ENCODE measurements at regions not wholly inside any gene's neighbourhood (a gene's known extent, or its start where the extent isn't known, plus 50 kb on each side); places are given as distances from the start of the nearest gene placed in this dataset.
A peak's percentile ranks its signal among the peaks of the same experiment; 100 is the strongest.
"Not testable (repeated sequence)": the region's sequence is repeated elsewhere in the genome, so short reads cannot be mapped to it uniquely, and the experiment has no call there.

DNA sequence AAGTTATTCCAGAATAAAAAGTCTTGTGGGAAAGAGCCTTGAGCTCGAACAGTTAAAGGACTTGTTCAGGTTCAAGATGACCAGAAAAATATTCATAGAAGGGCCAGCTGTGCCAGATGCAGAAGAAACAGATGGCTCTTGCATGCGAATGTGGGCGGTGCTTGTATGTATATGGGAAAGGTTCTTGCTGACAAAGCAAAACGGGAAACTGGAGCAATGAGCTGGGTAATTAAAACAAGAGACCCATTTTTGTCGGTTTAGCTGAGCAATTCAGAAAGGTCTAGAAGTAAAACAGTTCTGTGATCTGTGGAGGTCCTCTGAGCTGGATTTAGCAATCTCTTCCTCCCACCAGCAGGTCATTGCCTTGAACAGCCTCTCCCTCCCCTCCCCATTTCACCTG lies 107.2 kb upstream of the MARK1 start:
- DNase-seq (ENCODE audit: insufficient read length, low spot score) (no peak), FAIRE-seq (no peak)

DNA sequence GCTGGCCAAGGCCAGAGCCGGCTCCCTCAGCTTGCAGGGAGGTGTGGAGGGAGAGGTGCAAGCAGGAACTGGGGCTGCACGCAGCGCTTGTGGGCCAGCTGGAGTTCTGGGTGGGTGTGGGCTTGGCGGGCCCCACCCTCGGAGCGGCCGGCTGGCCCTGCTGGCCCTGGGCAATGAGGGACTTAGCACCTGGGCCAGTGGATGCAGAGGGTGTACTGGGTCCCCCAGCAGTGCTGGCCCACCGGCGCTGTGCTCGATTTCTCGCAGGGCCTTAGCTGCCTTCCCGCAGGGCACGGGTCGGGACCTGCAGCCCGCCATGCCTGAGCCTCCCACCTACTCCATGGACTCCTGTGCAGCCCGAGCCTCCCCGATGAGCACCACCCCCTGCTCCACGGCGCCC lies 115.6 kb upstream of the MARK1 start:
- DNase-seq (ENCODE audit: insufficient read length, low spot score); FAIRE-seq: not testable (repeated sequence)

DNA sequence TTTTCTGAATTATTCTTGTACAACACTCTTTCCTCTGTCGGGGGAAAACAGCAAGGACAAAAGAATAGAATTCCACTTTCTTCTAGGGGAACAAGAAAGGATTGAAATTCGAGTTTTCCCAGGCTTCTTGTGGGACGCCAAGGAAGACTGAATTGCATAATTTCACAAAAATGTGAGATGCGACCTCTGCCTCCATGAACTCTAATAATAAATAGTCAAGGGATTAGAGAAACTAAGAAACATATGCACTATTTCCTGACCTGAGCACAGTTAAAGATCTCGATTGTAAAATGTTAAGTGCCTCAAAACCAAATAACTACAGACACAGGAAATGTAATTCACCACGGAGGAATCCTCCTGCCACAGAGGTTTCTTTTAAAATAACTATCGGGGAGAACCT lies 117.3 kb upstream of the MARK1 start:
- FAIRE-seq = no peak
- DNase-seq (ENCODE audit: insufficient read length, low spot score) = peak; percentile 15

DNA sequence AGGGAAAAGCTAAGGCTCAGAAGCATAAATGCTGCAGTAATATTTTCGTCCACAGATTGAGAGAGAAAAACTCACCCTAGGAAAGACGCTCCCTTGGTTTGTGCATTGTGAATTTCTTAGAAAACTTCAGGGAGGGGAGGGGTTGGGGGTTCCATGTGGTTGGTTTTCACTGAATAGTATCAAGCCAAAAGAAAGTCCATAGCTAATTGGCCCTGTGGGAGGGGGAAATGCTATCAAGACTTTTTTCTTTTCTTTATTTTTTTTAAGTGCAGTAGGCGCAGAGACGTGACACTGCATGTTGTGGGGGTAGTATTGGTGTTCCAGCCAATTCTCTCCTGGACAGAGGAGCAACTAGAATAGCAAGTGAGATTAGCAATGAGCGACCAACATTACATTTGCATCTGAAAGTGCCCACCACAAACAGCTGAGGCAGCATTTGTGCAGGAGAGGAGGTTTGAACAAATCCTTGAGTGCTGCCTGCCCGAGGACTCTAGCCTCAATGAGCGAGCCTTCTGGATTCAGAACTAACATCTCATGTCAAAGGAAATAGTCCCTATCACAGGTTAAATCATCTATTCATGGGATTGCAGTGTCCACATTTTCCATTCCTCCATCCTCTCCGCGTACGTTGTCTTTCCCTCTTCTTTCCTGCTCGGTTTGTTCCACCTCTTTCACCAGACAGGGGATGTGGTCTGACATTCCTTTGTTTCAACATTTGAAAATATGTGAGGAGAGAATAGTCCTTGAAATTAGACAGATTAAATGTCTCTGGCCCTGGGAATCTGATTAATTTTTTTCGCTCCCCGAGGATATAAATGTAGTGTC lies 118.0 kb upstream of the MARK1 start:
- DNase-seq (ENCODE audit: insufficient read length, low spot score) (no peak), FAIRE-seq (no peak)

DNA sequence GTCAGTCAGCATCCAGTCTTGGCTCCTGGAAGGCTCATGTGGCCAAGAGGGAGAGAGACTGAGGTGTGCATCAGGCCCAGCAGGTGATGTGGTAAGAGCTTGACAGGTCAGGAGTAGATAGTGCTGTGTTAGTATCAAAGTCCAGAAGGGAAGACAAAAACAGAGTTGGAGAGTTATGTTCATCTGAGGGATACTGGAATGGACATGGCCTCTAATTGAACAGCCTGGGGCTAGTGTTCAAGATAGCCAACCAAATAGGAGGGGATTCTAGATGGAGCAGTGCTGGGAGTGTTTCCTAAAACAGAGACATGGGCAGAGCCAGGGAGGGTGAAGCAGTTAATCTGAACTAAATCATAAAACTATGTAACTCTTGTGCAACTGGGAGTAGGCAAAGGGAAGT lies 120.7 kb upstream of the MARK1 start:
- FAIRE-seq = no peak
- DNase-seq (ENCODE audit: insufficient read length, low spot score) = no peak

DNA sequence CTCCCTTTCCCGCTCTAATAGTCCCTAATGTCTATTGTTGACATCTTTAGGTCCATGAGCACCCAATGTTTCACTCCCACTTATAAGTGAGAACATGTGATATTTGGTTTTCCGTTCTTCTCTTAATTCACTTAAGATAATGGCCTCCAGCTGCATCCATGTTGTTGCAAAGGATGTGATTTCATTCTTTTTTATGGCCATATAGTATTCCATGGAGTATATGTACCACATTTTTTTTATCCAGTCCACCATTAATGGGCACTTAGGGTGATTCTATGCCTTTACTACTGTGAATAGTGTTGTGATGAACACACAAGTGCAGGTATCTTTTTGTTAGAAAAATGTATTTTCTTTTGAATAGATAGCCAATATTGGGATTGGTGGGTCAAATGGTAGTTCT lies 126.0 kb upstream of the RAB3GAP2 start:
- DNase-seq (ENCODE audit: insufficient read length, low spot score) (no peak), FAIRE-seq (no peak)

DNA sequence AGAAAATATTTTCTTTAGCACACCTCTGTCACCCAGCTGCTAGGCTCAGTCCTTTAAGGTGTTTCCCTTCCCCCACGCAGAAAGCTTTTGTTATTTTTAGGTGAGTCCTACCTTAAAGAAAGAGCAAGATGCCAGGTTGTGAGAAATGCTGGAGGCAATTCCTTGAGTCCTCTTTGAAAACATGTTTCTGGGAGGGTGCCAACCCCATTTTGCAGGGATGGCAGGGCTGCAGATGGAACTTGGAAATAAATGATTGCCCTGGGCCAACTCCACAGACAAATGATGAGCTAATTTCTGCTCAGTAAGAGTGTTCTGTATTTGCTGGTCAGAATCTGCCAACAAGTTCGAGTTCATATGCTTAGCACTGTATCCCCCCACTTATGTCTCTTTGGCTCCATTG lies 119.2 kb upstream of the RAB3GAP2 start:
- DNase-seq (ENCODE audit: insufficient read length, low spot score) (no peak), FAIRE-seq (no peak)

DNA sequence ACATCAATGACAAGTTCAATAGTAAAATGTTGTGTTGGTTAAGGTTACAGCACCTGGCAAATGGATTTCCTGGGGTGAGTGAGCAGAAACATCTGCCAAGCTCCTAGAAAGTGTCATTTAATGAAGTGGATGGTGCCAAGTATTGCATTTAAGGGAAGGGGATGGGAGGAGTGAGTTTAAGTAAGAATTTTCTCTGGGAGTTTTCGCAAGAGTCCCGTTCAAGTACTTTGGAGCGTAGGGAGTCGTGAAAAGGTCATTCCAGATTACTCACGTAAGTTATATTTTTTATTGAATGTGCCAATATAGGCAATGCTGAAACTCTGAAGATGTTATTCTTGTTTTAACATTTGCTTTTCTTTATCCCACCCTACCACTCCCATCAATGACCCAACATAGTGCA lies 117.4 kb upstream of the RAB3GAP2 start:
- FAIRE-seq = no peak
- DNase-seq (ENCODE audit: insufficient read length, low spot score) = no peak

DNA sequence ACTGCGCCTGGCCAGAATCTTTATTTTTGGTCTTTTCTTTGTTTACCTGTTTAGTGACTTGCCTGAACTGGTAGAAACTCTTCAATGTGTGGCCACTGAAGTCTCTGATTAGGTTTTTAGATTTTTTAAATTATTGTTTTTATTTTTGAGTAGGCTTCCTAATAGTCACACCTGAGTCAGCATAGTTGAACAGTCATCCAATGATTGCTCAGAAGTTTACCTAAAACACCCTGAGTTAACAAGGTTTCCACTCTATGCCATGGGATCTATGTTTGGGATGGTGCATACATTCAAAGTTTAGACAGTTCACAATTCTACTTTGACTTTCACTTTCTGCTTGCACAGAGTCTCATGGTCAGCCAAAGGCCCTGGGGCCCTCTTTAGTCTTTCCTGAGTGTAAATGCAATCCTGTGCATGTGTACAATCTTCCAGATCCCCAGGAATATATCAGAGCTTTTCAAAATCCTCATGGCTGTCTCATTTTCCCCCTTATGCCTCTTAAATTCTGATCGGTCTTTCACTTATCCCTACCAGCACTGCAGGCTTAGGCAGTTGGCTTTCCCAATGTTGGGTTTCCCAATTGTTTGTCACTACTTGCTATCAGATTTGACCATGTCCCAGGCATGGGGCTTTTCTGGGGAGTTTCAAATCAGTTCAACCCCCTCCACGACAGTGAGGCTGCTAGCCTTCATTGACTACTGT lies 114.4 kb upstream of the RAB3GAP2 start:
- FAIRE-seq (no peak), DNase-seq (ENCODE audit: insufficient read length, low spot score) (no peak)

DNA sequence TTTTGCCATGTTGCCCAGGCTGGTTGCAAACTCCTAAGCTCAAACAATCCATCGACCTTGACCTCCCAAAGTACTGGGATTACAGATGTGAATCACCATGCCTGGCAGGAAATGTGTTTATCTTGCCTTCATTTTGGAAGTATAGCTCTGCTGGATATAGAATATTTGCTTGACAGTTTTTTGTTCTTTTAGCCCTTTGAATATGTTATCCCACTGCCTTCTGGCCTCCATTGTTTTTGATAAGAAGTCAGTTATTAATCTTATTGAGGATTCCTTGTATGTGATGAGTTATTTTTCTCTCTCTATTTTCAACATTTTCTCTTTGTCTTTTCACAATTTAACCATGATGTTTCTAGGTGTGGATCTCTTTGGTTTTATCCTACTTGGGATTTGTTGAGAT lies 112.9 kb upstream of the RAB3GAP2 start:
- DNase-seq (ENCODE audit: insufficient read length, low spot score) = no peak
- no peak for FAIRE-seq

DNA sequence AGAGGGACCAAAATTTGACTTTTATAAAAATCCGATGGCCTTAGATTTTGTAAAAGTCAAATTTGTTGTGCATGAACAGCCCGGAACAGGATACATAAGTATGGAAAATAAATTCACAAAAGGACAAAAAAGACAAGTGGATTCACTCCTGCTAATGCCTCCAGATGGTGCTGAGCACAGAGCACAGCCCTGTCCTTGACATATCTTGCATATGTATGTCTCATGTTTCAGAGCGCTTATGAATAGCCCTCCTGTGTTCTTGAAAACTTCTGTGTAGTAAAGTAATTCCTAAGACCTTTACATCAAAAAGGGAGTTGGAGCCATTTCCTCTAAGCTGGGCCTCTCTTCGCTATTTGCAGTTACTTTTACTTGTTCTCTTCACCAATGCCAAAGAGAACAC lies 110.7 kb upstream of the RAB3GAP2 start:
- DNase-seq (ENCODE audit: insufficient read length, low spot score) (no peak), FAIRE-seq (no peak)

DNA sequence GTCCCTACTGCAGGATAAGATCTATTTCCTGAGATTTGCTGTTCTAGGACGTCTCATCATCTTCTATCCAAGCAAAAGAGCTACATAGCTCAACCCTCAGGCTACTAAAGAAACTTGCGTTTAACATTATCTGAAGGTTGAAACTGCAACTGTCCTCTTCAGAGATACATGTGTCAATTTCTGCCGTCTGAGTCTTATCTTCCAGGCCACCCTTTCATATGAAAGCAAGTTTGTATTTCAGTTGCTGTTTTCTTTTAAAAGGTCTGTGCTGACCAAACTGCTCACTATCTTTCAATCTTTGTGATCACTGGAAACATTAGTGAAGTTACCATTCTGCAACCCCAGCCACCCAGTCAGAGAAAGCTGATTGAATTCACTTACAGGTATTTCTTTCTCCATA lies 108.6 kb upstream of the RAB3GAP2 start:
- FAIRE-seq = no peak
- no peak for DNase-seq (ENCODE audit: insufficient read length, low spot score)

DNA sequence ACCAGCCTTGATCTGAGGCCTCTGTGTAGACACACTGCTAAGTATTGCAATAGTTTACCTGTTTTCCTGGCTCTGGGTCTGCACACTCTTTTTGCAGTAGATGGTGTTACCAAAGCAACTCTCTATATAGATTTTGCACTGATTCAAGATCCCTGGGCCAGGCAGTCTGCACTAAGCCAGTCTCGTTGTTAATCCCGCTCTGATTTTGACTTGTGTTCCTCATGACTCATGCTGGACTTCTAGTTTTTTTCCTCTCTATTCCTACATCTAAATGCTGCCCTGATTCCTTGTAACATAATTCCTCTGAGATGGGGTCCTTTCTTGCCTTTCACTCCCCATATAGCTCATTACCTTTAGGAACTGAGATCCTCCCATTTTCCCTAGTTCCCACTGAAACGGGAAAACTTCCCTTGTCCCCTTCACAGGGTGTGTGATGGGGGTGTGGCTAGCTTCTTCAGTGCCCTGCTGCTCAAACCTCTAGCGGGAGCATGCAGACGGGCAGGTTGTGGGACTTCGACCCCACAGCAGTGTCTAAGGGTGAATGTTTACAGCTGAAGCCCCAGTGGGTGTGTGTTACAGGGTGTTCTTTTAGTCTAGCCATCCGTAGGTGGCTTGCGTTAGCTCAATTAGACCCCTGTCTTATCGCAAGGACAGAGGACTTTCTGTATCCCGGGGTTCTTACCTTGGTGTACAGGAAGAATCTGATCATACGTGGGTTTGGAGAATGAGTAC lies 106.5 kb upstream of the RAB3GAP2 start:
- no peak for FAIRE-seq
- no peak for DNase-seq (ENCODE audit: insufficient read length, low spot score)

DNA sequence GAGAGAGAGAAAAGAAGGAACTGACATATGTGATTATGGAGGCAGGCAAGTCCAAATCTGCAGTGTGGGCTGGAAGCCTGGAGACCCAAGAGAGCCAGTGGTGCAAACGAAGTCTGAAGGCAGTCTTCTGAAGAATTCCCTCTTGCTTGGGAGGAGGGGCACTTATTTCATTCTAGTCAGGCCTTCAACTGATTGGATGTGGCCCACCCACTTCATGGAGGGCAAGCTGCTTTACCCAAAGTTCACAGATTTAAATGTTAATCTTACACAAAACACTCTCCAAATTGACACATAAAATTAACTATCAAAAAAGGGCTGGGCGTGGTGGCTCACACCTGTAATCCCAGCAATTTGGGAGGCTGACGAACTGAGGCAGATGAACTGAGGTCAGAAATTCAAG lies 103.5 kb upstream of the RAB3GAP2 start:
- no peak for FAIRE-seq
- no peak for DNase-seq (ENCODE audit: insufficient read length, low spot score)

DNA sequence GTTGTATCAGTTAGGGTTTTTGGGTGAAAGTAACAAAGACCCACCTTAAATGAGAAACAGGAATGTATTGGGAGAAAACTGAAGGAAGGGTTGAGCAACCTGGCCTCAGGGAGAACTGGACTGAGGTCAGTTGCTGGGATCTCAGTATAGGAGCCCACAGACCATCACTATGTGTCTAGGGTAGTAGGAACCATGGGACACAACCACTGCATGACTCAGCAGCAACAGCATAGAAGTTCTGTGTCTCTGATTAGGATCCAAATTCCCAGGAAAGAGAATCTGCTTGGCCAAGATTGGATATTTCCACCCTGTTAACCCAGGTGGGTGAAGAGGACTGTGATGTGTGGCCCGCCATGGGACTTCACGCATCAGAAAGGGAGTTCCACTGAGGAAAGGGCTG lies 102.2 kb upstream of the RAB3GAP2 start:
- FAIRE-seq = no peak

DNA sequence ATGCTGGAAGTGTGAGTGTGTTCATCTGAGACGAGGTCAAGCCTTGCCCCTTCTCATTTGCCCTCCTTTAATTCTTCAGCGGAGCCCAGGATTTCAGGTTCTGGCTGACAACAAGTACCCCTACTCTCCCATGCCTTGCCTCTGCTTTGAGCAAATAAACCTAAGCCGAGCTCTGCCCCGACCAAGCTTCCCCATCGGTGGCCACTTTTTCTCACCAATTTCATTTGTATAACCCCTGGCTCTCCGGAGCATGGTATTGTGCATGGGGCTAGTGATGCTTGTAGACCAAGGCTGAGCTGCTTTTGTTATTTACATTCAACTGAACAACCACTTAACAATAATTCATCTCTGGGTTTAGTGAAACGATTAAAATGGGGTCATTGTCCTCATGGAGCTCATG lies 100.2 kb upstream of the RAB3GAP2 start:
- FAIRE-seq (no peak), DNase-seq (ENCODE audit: insufficient read length, low spot score) (no peak)

More for the DNA sequence above, 102.2 kb upstream of the RAB3GAP2 start:
- no peak for DNase-seq (ENCODE audit: insufficient read length, low spot score)

DNA sequence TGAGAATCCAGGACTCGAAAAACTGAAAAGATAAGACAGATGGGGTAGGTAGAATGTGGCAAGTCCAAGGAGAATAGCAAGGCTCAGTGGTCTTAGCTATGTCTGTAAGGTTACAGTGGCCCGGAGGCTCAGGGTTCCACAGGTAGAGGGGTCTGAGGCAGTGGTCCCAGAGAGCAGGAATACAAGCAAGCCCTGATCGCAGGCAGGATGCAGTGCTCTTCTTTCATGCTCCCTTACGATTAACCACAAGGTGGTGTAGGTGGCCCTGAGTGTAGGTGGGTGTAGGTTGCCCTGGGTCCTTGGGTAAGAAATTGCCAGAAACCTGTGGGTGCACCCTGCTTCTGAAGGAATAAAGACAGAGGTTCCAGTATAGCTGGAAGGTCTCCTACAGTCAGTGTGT lies 99.1 kb upstream of the RAB3GAP2 start:
- FAIRE-seq (no peak), DNase-seq (ENCODE audit: insufficient read length, low spot score) (no peak)

DNA sequence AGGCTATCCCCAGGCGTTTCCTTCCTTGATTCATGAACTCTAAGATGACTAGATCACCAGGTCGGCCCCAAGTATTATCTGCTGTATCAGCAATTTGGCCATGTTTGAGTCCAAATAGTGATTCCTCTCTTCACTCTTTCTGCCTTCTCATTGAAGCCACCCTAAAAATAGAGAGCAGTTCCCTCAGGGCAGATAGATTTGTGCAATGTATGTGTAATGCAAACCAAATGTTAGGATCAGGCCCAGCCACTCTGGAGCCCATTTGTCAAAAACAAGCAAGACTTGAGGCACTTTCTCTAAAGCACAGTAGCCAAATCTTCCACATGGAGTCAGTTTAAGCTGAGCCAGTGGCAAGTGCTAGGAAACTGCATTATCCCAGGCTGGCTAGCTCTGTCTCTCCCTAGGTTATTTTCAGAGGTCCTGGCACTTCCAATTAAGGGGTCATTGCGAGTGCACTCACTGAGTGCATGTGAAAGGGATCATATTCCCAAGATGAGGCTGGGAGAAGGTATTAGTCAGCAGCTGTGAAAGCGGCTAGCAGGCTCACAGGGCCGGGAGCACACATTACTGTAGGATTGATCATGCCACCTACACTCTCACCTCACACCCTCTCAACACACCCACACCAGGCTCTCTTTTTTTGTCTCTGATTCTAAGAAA lies 97.9 kb upstream of the RAB3GAP2 start:
- FAIRE-seq = peak; percentile 77
- peak; percentile 70 for DNase-seq (ENCODE audit: insufficient read length, low spot score)

DNA sequence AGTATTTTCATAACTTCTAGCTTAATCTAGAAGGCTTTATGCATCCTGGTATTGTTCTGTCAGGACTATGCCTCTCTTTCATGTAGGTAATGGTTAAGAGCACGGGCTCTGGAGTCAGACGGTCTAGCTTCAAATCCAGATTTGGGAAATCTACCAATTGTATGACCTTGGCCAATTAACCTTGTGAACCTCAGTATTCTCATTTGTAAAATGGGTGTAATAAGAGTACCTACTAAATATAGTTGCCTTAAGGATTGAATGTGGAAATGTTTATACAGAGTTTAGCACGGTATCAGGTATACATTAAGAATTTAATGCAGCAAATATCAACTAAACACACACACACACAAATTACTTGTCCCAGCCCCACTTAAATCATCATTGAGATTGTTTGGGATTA lies 97.3 kb upstream of the RAB3GAP2 start:
- DNase-seq (ENCODE audit: insufficient read length, low spot score) = no peak
- no peak for FAIRE-seq

DNA sequence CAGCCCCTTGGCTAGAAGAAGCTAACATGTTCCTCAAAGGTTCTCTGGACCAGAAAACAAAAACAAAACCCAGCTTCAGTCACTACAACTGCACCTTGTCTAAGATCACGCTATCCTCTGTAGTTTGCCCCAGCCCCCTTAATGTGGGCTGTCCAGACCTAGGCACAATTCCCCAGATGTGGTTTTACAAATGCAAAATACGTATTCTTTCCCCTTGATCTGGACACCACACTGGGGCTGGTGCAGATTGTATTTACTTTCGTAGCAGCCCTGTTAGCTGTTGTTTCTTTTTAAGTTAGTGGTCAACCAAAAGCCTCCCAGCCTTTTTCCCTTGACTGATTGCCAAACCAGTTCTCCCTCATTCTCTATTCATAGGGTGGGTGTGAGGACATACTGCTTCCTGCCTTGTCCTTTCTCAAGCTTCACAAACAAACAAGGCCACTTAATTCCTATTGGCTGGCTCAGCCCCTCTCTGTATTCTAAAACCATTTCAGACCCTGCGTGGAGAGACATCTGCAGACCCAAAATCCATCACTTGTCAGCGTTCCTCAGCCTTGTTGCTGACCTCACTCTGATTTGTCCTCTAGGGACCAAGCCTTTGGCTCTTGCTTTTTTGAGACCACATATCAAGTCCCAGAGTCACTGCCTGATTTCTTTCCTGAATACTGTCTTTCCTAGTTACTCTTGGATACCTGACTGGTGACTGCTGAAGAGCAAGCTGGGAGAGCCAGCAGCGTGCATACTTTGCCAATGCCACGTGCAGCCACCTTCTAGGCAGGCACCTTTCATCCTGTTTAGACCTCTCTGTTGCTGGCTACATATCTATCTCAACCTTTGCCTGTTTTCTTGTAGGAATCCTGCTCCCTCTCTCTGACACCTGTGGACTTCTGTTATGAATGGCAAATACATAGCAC lies 96.4 kb upstream of the RAB3GAP2 start:
- DNase-seq (ENCODE audit: insufficient read length, low spot score) = no peak
- no peak for FAIRE-seq

Data from HTR-8/SVneo (cell line).